Ramos (cell line): ENCODE measurements at regions not wholly inside any gene's neighbourhood (a gene's known extent, or its start where the extent isn't known, plus 50 kb on each side); places are given as distances from the start of the nearest gene placed in this dataset.

Source experiments
- in situ Hi-C: fragments of 300-500 bp; cut with MboI; formaldehyde crosslinking; loops from one replicate; pipeline ENCODE4 v1.14.3; 2022; ENCODE audit warnings: low sequenced_read_pairs; ENCODE audit not compliant: unreplicated experiment

DNA sequence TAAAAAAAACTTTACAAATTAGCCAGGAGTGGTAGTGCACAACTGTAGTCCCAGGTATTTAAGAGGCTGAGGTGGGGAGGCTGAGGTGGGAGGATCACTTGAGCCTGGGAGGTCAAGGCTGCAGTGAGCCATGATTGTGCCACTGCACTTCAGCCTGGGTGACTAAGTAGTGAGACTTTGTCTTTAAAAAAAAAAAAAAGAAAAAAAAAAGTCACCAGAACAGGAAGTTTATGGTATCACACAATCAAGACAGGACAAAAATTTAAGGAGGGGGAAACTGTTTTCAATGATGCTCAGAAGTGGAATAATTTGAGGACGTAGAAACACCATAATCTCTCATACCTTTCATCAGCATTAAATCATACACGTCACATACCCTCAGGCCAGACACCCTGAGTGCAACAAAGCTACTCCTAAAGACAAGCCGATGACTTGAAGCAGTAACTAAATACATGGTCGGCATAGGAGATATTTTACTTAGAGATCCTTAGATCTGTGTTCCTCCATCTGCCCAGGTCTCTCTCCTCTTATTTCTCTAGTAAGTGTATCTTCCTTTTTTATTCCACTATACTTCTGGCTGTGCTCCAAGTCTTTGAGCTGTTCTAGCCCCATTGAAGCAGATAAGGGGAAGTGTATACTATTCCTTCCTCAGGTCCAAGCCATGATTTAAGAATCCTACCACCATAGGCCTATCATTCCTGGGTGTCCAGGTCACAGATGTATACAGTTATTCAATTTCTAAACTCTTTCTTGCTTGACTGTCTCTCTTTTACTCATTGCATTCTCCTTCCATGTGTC lies 91.3 kb upstream of the APC start:
- in situ Hi-C loops = no loop called here

GRCh38 chr5:112647428-112647827 lies 90.3 kb upstream of the APC start:
- in situ Hi-C loops = no loop called here

DNA sequence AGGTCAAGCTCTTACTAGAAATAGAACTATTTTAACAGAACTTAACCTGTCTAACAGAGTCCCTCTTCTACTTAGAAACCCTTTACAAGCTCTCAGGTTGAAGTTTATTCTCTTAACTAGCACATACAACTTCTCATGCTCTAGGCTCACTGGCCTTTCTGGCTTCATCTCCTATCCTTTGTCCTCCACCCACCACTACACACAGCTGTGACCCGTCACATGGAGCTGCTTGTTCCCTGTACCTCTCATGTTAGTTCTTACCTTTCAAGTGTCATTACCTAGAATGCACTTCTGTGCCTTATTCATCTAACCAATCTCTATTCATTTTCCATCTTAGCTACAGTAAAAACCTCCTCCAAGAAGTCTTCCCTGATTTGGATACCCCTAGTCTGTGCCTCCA lies 89.4 kb upstream of the APC start:
- in situ Hi-C loops = no loop called here

DNA sequence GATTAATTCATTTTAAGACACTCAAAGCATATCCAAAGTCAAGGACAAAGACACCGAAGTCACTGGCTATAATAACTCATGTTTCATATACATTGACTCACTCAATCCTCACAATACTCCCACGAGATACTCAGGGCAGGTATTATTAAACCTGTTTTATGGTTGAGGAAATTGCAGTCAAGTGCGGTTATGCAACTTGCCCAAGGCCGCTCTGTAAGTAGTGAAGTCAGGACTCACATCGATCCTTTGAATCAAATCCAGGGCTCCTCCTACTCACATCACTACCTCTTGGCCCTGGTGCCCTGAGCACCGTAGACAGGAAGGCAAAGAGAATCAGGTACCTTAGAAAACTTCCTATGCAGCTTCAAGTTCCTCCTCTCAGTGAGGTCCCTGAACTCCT lies 87.8 kb upstream of the APC start:
- in situ Hi-C loops = no loop called here

DNA sequence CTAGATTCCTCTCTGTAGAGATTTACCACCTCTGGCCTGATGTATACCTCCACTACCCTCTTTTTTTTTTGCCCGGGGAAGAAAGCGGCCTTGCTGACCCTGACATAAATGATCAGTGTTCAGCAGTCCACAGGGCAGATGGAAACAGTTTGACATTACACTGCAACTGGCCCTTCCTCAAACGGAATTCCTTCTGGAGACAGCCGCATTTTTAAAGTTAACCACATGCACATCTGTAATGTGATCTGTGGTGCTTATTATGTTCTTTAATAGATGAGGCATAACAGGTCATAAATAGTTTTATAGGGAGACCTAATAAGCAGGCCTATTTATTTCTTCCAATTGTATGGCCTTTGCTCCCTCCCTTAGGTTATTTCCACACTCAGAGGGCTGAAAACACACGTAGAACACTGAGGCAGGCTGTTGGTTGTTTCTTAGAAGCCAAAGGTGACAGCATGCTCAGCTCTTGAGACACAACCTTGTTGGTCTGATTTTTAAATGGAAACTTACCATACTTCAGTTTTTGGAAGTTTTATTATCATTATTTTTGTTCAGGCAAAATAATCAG lies 84.0 kb upstream of the APC start:
- in situ Hi-C loops = no loop called here

- in situ Hi-C loops = no loop called here
Observed at GRCh38 chr5:112655513-112655912, 82.2 kb upstream of the APC start.

GRCh38 chr5:112656451-112656850 lies 81.2 kb upstream of the APC start:
- in situ Hi-C loops = no loop called here

DNA sequence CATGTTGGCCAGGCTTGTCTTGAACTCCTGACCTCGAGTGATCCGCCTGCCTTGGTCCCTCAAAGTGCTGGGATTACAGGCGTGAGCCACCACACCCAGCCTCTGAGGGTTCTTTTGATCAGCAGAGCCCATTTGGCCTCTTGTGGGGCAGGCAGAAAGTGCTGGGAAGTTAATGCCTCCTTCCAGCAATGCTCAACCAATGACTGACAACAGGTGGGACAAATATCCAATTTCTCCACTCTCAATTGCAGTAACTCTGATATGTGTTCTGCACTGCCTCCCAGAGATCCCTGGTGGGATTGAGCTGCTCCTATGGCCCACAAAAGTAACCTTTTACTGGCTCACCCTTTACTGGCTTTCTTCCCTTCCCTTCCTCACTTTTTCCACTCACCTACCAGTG lies 79.9 kb upstream of the APC start:
- in situ Hi-C loops = no loop called here

- in situ Hi-C loops = no loop called here
Observed at GRCh38 chr5:112660359-112660758, 77.3 kb upstream of the APC start.

GRCh38 chr5:112663146-112663545 lies 74.5 kb upstream of the APC start:
- in situ Hi-C loops = no loop called here

- in situ Hi-C loops = no loop called here
Observed at GRCh38 chr5:112668016-112668415, 69.7 kb upstream of the APC start.

GRCh38 chr5:112668911-112669310 lies 68.8 kb upstream of the APC start:
- in situ Hi-C loops = no loop called here

- in situ Hi-C loops = no loop called here
Observed at GRCh38 chr5:112669328-112669963, 68.2 kb upstream of the APC start.

GRCh38 chr5:112671687-112672086 lies 66.0 kb upstream of the APC start:
- in situ Hi-C loops = no loop called here

- in situ Hi-C loops = no loop called here
Observed at GRCh38 chr5:112681481-112681908, 56.2 kb upstream of the APC start.

- in situ Hi-C loops = no loop called here
Observed at GRCh38 chr5:112682621-112683061, 55.0 kb upstream of the APC start.

DNA sequence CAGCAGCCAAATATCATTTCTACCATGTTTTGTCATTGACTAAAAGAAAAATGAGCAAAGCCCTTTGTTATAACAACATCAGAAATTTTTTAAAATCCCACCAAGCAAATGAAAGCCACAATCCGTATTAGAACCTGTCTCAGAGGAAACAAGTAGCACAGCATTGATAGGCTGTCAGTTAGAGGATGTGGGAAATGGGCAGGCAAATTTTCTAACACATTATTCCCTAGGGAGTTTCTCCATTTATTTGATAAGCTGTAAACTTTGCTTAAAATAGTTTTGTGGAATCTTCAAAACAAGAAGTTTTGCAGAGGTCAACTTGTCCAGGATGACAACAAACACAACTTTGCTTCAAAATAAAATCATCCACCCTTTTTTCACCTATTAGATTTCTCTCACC lies 53.6 kb upstream of the APC start:
- in situ Hi-C loops = no loop called here

- in situ Hi-C loops = no loop called here
Observed at GRCh38 chr5:112684737-112685136, 52.9 kb upstream of the APC start.

GRCh38 chr5:112685386-112685785 lies 52.3 kb upstream of the APC start:
- in situ Hi-C loops = no loop called here

- in situ Hi-C loops = no loop called here
Observed at GRCh38 chr5:112685931-112686330, 51.8 kb upstream of the APC start.

- in situ Hi-C loops = no loop called here
Observed at GRCh38 chr5:112686675-112687074, 51.0 kb upstream of the APC start.

DNA sequence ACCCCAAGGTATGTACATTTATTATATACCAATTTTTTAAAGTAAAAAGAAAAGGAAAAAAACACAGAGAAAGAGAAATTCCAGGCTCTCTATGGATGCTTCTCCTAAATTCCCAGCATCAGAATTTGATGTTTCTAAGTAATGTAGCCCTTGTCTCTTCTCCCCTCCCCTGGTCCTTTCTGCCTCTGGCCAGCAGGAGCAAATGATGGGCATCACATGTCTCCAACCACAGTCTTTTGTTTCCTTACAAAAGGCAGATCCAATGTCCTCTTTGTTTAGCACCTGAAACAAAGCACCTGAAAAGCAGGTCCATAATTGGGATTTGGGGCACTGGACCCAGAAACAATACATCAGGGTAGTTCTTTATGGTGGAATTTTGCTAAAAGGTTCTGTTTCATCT lies 50.4 kb upstream of the APC start:
- in situ Hi-C loops = no loop called here
